ENCODE measurements at regions not wholly inside any gene's neighbourhood (a gene's known extent, or its start where the extent isn't known, plus 50 kb on each side); places are given as distances from the start of the nearest gene placed in this dataset.

GRCh38 chr3:106454497-106454896 is 585.7 kb upstream of the CBLB start:
- no peak for TF ChIP-seq ZFX (IDR thresholded peaks at IDR 0.05; ENCODE audit: borderline replicate concordance)
- TF ChIP-seq, protein P1, sequence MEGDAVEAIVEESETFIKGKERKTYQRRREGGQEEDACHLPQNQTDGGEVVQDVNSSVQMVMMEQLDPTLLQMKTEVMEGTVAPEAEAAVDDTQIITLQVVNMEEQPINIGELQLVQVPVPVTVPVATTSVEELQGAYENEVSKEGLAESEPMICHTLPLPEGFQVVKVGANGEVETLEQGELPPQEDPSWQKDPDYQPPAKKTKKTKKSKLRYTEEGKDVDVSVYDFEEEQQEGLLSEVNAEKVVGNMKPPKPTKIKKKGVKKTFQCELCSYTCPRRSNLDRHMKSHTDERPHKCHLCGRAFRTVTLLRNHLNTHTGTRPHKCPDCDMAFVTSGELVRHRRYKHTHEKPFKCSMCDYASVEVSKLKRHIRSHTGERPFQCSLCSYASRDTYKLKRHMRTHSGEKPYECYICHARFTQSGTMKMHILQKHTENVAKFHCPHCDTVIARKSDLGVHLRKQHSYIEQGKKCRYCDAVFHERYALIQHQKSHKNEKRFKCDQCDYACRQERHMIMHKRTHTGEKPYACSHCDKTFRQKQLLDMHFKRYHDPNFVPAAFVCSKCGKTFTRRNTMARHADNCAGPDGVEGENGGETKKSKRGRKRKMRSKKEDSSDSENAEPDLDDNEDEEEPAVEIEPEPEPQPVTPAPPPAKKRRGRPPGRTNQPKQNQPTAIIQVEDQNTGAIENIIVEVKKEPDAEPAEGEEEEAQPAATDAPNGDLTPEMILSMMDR (IDR thresholded peaks at IDR 0.05) = no peak

DNA sequence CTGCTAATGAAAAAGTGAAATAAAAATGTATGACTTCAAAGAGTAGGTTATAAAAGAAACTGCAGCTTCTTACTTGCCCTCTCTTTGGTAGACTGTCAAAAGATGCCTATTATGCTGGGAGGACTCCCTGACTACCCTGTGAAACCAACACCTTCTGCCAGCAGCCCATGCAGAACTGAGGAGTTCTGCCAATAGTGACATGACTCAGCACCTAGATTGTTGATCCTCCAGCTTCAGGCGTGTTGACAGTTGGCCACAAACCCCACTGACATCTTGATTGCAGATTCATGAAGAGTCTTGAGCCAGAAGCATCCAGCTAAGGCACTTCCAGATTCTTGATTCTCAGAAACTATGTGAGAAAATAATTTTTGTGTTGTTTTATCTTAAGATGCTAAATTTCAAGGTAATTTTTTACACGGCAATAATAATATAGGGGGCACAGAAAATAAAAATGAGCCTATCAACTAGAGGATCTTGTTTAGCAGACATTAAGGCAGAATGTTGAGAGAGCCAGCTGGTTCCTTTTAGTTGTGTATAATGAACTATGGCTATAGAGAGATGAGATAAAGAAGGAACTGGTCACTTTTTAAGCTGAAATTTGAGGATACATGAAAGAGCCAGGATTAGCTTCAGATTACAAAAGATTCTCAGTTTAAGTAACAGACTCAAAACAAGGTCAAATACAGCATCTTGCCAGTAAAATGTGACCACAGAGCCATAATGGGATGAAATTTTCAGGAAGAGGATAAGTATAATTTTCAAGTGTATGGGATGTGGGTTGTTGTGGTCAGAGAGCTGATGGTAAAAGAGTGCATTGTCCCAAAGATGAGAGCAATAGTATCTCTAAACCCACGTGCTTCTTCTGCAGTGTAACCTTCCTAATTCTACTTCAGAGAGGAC is 588.7 kb upstream of the CBLB start:
- H3K27ac ChIP-seq = no peak overlapping the region
- TF ChIP-seq, protein P1 (IDR thresholded peaks at IDR 0.05) = no peak
- no peak for TF ChIP-seq ZFX (IDR thresholded peaks at IDR 0.05; ENCODE audit: borderline replicate concordance)

More at GRCh38 chr3:106454497-106454896, 585.7 kb upstream of the CBLB start:
- no peak overlapping the region for H3K27ac ChIP-seq

- H3K27ac ChIP-seq = no peak overlapping the region
- no peak for TF ChIP-seq ZFX (IDR thresholded peaks at IDR 0.05; ENCODE audit: borderline replicate concordance)
Measured at GRCh38 chr3:106458952-106459351, 590.1 kb upstream of the CBLB start.

DNA sequence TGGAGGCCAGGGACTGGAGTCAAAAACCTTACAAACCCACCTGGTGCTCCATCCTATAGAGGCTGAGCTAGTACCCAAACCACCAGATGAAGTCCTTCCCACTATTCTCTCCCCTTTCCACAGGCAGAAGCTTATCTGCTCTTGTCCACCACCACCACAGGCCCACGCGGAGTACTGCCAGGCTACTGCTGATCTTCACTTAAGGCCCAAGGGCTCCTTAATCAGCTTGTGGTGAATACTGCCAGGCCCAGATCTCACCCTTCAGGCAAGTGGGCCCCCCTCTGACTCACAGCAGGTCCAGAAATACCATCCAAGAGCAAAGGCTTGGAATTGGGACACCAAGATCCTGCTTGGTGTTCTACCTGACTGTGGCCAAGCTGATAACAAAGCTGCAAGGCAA is 598.1 kb upstream of the CBLB start:
- TF ChIP-seq, protein P1 (IDR thresholded peaks at IDR 0.05) = no peak
- TF ChIP-seq ZFX (IDR thresholded peaks at IDR 0.05; ENCODE audit: borderline replicate concordance) = no peak

GRCh38 chr3:106473576-106474475 is 605.0 kb upstream of the CBLB start:
- TF ChIP-seq, protein P1 (IDR thresholded peaks at IDR 0.05) = no peak
- no peak for TF ChIP-seq ZFX (IDR thresholded peaks at IDR 0.05; ENCODE audit: borderline replicate concordance)
- H3K27ac ChIP-seq = no peak overlapping the region

More for the DNA sequence above, 598.1 kb upstream of the CBLB start:
- no peak overlapping the region for H3K27ac ChIP-seq

GRCh38 chr3:106482451-106482850 is 613.6 kb upstream of the CBLB start:
- H3K27ac ChIP-seq = no peak overlapping the region
- TF ChIP-seq, protein P1 (IDR thresholded peaks at IDR 0.05) = no peak
- no peak for TF ChIP-seq ZFX (IDR thresholded peaks at IDR 0.05; ENCODE audit: borderline replicate concordance)

DNA sequence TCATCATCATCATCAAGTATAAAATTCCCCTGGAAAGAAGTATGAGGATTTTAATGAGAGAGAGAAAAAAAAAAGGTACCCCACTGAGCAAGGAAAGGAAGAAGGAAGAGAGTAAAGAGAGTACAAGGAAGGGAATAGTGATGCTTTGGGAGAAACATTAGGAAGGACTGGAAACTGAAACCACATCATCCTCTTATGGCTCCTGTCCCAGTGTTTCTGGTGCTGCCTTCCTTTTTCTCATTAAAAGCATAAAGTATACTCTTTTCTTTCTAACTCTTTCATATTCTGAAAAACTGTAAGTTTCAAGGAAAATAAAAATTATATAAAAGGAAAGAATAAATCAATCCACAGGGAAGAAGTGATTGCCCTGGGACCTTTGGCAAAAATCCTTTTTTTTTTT is 616.4 kb upstream of the CBLB start:
- no peak overlapping the region for H3K27ac ChIP-seq
- no peak for TF ChIP-seq ZFX (IDR thresholded peaks at IDR 0.05; ENCODE audit: borderline replicate concordance)
- TF ChIP-seq, protein P1 (IDR thresholded peaks at IDR 0.05) = no peak

Data from 22Rv1 (cell line).